ENCODE measurements at regions not wholly inside any gene's neighbourhood (a gene's known extent, or its start where the extent isn't known, plus 50 kb on each side); places are given as distances from the start of the nearest gene placed in this dataset.
A peak's percentile ranks its signal among the peaks of the same experiment; 100 is the strongest.

DNA sequence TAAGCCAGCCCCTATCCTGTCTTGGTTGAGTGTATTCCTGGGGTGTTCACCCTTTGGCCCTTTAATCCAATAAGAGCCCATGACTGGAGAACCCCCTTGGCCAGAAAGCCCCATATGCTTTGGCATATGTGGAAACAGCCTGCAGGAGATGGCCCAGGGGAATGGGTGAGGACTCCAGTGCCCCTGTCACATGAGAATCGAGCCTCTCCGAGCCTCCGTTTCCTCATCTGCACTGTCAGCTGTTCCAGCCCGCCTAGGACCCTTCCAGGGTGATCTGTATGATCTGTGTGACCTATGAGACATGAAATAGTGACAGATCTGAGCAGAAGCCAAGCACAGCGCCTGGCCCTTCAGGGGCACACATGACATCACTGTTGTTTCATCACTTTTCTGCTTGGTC, 300.7 kb downstream of the ZNF536 start:
- Histone ChIP-seq H3K4me2 (ENCODE audit: low read depth, low read length, poor library complexity, severe bottlenecking) (no peak overlapping the region), H3K4me1 (ENCODE audit: low read length) (no peaks in the 10 kb centered on the region), H3K9ac (ENCODE audit: low read length) (no peak overlapping the region), H3K9me2 (replicated peaks; ENCODE audit: insufficient read depth, low read length) (no peaks in the 10 kb centered on the region), H3K9me3 (ENCODE audit: low read length) (no peaks in the 10 kb centered on the region), H3K36me3 (ENCODE audit: insufficient read depth, low read length) (no peaks in the 10 kb centered on the region), H2AFZ (ENCODE audit: low read length) (no peak overlapping the region), H4K20me1 (ENCODE audit: insufficient read depth, low read depth, low read length) (0 out of 2 replicates have a peak, but pooled peaks cover 4% of the 10 kb centered on the region), H3K79me2 (ENCODE audit: low read length) (no peaks in the 10 kb centered on the region), H3K27ac (ENCODE audit: low read length) (no peak overlapping the region), H3K27me3 (ENCODE audit: low read length) (no peaks in the 10 kb centered on the region), H3K4me3 (ENCODE audit: low read length) (no peak overlapping the region)
- DNase-seq, result no peak

DNA sequence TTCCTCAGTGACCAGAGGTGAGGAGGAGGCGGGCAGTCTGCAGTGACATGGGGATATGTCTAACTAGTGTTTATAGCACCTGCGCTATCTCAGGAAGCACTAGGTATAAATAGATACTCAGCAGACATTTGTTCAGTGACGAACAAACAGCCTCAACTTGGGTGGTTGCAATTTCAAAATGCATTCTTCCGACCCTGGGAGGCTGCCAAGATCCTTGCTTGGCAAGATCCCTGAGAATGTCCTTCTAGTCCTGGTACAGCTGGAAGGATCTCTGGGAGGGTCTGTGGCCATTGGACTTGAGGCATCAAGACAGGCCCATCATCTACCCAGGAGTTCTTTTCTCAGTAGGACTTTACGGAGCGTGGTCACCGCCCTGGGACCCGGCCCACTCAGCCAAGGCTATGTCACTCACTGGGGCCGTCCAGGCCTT, 299.5 kb downstream of the ZNF536 start:
- no peaks in the 10 kb centered on the region for H3K36me3 ChIP-seq (ENCODE audit: insufficient read depth, low read length)
- no peaks in the 10 kb centered on the region for H3K9me3 ChIP-seq (ENCODE audit: low read length)
- no peak overlapping the region for H3K27ac ChIP-seq (ENCODE audit: low read length)
- no peak overlapping the region for H3K9ac ChIP-seq (ENCODE audit: low read length)
- H3K4me2 ChIP-seq (ENCODE audit: low read depth, low read length, poor library complexity, severe bottlenecking), result no peak overlapping the region
- H3K4me3 ChIP-seq (ENCODE audit: low read length), result no peak overlapping the region
- H3K27me3 ChIP-seq (ENCODE audit: low read length), result no peaks in the 10 kb centered on the region
- no peak for DNase-seq
- H4K20me1 ChIP-seq (ENCODE audit: insufficient read depth, low read depth, low read length), result no peaks in the 10 kb centered on the region
- H3K79me2 ChIP-seq (ENCODE audit: low read length), result no peaks in the 10 kb centered on the region
- H2AFZ ChIP-seq (ENCODE audit: low read length), result no peak overlapping the region
- H3K4me1 ChIP-seq (ENCODE audit: low read length), result no peaks in the 10 kb centered on the region
- no peaks in the 10 kb centered on the region for H3K9me2 ChIP-seq (replicated peaks; ENCODE audit: insufficient read depth, low read length)

DNA sequence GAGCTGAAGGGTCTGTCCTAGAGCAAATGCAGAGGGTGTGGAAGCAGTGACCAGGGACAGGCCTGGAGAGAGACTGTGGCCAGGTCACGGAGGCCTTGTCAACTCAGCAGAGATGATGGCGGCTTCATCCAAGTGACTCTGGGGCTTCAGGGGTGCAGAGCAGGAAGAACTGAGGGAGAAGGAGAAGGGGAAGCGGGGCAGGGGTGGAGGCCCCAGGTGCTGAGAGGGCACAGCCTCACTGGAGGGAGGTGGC, 299.1 kb downstream of the ZNF536 start:
- Histone ChIP-seq H2AFZ (ENCODE audit: low read length) (no peak overlapping the region), H3K4me3 (ENCODE audit: low read length) (no peak overlapping the region), H3K9me3 (ENCODE audit: low read length) (no peaks in the 10 kb centered on the region), H3K27me3 (ENCODE audit: low read length) (no peaks in the 10 kb centered on the region), H3K36me3 (ENCODE audit: insufficient read depth, low read length) (no peaks in the 10 kb centered on the region), H3K27ac (ENCODE audit: low read length) (no peak overlapping the region), H3K4me2 (ENCODE audit: low read depth, low read length, poor library complexity, severe bottlenecking) (no peak overlapping the region), H4K20me1 (ENCODE audit: insufficient read depth, low read depth, low read length) (no peaks in the 10 kb centered on the region), H3K9ac (ENCODE audit: low read length) (no peak overlapping the region), H3K79me2 (ENCODE audit: low read length) (no peaks in the 10 kb centered on the region), H3K9me2 (replicated peaks; ENCODE audit: insufficient read depth, low read length) (no peaks in the 10 kb centered on the region), H3K4me1 (ENCODE audit: low read length) (no peaks in the 10 kb centered on the region)
- DNase-seq, result no peak

DNA sequence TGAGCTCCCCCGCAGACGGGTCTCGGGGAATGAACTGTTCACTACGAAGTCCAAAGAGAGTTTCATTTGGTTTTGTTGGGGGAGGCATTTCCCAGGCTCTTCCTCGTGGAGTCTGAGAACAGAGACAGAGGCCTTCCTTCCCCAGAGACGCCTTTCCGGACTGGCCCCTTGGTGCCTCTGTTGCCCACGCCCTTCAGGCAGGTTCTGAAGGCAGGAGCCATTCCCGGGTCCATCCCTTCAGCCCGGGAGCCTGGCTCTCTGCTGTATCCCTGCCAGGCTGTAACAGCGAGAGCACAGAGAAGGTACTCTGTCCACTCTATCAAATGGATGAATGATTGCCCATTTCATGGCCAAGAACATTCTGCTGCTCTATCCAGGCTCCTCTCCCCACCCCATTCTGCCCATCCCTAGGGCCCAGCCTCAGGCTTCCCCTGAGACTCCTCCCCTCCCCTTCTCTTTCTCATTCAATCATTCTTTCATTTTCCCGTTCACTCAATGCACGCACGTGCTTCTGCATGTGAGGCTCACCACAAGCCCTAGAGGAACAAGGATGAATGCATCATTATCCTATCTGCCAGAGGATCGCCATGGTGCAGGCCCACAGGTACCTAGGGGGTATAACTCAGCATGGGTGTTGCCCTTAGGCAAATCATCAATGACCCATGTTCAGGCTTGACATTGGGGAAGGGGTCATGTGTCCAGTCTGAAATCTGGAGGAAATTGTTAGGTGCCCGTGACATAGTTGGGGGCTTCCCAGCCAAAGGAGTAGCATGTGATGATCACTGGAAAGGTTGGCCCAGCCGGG, 298.6 kb downstream of the ZNF536 start:
- H3K4me1 ChIP-seq (ENCODE audit: low read length), result no peaks in the 10 kb centered on the region
- no peak overlapping the region for H3K4me2 ChIP-seq (ENCODE audit: low read depth, low read length, poor library complexity, severe bottlenecking)
- no peak overlapping the region for H3K4me3 ChIP-seq (ENCODE audit: low read length)
- no peak overlapping the region for H2AFZ ChIP-seq (ENCODE audit: low read length)
- no peak overlapping the region for H3K9ac ChIP-seq (ENCODE audit: low read length)
- no peaks in the 10 kb centered on the region for H4K20me1 ChIP-seq (ENCODE audit: insufficient read depth, low read depth, low read length)
- no peaks in the 10 kb centered on the region for H3K27me3 ChIP-seq (ENCODE audit: low read length)
- no peaks in the 10 kb centered on the region for H3K36me3 ChIP-seq (ENCODE audit: insufficient read depth, low read length)
- no peak for DNase-seq
- no peaks in the 10 kb centered on the region for H3K79me2 ChIP-seq (ENCODE audit: low read length)
- H3K27ac ChIP-seq (ENCODE audit: low read length), result no peak overlapping the region
- H3K9me2 ChIP-seq (replicated peaks; ENCODE audit: insufficient read depth, low read length), result no peaks in the 10 kb centered on the region
- no peaks in the 10 kb centered on the region for H3K9me3 ChIP-seq (ENCODE audit: low read length)

DNA sequence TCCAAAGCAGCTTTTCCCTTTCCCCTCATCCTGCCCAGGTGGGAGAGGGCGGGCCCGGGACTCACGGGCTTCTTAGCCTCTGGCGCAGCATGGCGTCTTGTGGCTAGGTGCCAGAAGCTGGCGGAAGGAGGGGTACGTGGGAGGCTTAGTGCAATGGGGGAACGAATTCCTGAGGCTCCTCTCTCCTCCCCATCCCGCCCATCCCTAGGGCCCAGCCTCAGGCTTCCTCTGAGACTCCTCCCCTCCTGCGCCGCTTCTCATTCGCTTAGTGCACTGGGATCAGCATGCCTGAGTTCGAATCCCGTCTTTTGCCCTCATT, 297.8 kb downstream of the ZNF536 start:
- Histone ChIP-seq H3K4me1 (ENCODE audit: low read length) (no peaks in the 10 kb centered on the region), H3K9me2 (replicated peaks; ENCODE audit: insufficient read depth, low read length) (no peaks in the 10 kb centered on the region), H3K9ac (ENCODE audit: low read length) (no peak overlapping the region), H3K36me3 (ENCODE audit: insufficient read depth, low read length) (no peaks in the 10 kb centered on the region), H4K20me1 (ENCODE audit: insufficient read depth, low read depth, low read length) (no peaks in the 10 kb centered on the region), H3K27me3 (ENCODE audit: low read length) (no peaks in the 10 kb centered on the region), H2AFZ (ENCODE audit: low read length) (no peak overlapping the region), H3K9me3 (ENCODE audit: low read length) (no peaks in the 10 kb centered on the region), H3K27ac (ENCODE audit: low read length) (no peak overlapping the region), H3K4me2 (ENCODE audit: low read depth, low read length, poor library complexity, severe bottlenecking) (no peak overlapping the region), H3K79me2 (ENCODE audit: low read length) (no peaks in the 10 kb centered on the region), H3K4me3 (ENCODE audit: low read length) (no peak overlapping the region)
- DNase-seq, result no peak

DNA sequence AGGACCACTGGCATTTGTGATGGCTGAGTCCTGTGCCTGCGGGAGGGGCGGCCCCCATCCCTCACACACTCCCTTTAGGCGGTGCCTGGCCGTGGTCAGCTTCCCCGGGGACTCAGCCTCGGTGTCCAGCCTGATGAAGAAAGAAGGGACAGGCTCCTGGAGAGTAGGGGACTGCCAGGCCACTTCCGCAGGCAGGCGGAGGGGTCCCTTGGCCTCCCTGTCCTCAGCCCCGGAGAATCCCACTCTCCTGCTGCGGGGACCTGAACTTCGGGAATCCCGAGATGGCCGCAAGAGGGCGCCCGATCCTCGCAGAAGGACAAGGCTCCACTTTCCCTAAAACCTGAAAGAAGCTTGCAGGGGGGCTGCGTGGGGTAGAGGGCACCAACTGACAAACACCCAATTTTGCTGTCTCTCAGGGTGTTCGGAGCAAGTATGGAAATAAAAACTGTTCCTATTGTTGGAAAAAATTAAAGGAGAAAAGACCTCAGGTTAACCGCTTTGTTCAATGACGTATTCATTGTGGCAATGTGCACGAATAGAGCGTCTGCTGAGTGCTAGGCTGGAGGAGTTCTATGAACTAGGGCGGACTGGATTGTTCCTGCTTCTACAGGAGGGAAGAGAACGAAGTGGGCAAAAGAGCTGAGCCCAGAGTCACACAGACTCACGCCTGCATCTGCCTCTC, 297.3 kb downstream of the ZNF536 start:
- DNase-seq, result peak; percentile 76
- H3K9me3 ChIP-seq (ENCODE audit: low read length), result no peaks in the 10 kb centered on the region

DNA sequence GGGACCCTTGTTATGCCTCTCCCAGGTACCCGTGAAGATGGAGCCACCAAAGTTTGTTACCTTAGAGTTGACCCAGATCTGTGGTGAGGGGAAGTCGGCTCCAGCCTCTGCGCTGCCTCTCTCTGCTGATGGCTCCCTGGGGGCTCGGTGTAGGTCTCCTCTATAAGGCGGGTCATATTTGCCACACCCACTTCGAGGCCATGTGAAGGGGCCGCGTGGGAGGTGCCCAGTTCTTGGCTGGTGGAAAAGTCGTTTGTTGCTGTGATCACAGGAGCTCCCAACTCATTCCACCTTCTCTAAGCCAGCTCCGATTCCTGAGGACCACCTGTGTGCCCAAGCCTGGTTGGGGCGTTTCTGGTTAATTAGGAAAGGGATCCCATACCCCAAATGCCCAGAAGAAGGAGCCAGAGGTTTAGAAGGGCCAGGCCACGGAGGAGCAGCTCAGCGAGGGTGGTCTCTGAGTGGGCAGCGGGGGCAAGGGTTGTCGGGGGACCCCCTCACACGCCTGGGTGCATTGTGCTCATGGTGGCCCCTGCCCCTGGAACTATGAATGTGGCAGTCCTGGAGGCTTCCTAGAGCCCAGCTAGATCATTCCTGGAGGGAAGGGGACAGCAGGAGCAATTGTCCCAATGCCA, 296.5 kb downstream of the ZNF536 start:
- Histone ChIP-seq H3K79me2 (ENCODE audit: low read length) (no peaks in the 10 kb centered on the region), H3K9ac (ENCODE audit: low read length) (no peak overlapping the region), H3K9me3 (ENCODE audit: low read length) (no peaks in the 10 kb centered on the region), H3K9me2 (replicated peaks; ENCODE audit: insufficient read depth, low read length) (no peaks in the 10 kb centered on the region), H4K20me1 (ENCODE audit: insufficient read depth, low read depth, low read length) (no peaks in the 10 kb centered on the region), H2AFZ (ENCODE audit: low read length) (no peak overlapping the region), H3K27me3 (ENCODE audit: low read length) (no peaks in the 10 kb centered on the region), H3K4me2 (ENCODE audit: low read depth, low read length, poor library complexity, severe bottlenecking) (no peak overlapping the region), H3K36me3 (ENCODE audit: insufficient read depth, low read length) (no peaks in the 10 kb centered on the region), H3K4me1 (ENCODE audit: low read length) (no peaks in the 10 kb centered on the region), H3K4me3 (ENCODE audit: low read length) (no peak overlapping the region), H3K27ac (ENCODE audit: low read length) (no peak overlapping the region)
- no peak for DNase-seq

More for the DNA sequence above, 297.3 kb downstream of the ZNF536 start:
- H3K4me3 ChIP-seq (ENCODE audit: low read length), result no peak overlapping the region
- H4K20me1 ChIP-seq (ENCODE audit: insufficient read depth, low read depth, low read length), result no peaks in the 10 kb centered on the region
- H3K27me3 ChIP-seq (ENCODE audit: low read length), result no peaks in the 10 kb centered on the region
- no peak overlapping the region for H3K4me2 ChIP-seq (ENCODE audit: low read depth, low read length, poor library complexity, severe bottlenecking)
- H2AFZ ChIP-seq (ENCODE audit: low read length), result no peak overlapping the region
- H3K79me2 ChIP-seq (ENCODE audit: low read length), result no peaks in the 10 kb centered on the region
- no peak overlapping the region for H3K27ac ChIP-seq (ENCODE audit: low read length)
- no peaks in the 10 kb centered on the region for H3K9me2 ChIP-seq (replicated peaks; ENCODE audit: insufficient read depth, low read length)
- H3K9ac ChIP-seq (ENCODE audit: low read length), result no peak overlapping the region
- H3K4me1 ChIP-seq (ENCODE audit: low read length), result no peaks in the 10 kb centered on the region
- H3K36me3 ChIP-seq (ENCODE audit: insufficient read depth, low read length), result no peaks in the 10 kb centered on the region

DNA sequence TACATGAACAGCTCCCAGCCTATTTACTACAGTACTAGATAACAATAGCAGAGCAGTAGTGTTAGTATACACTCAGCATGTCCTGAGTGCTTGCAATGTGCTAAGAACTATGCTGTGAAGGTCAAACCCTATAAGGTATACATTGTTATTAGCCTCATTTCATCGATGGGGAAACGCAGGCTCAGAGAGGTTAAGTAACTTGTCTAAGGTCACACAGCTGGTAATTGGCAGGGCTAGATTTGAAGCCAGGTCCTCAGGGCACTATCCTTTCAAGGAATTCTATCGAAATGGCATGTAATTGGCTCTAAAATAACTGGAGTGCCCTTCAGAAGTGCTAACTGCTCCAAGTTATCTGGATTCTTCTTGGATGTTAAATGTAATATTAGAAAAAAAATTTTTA, 295.6 kb downstream of the ZNF536 start:
- H3K36me3 ChIP-seq (ENCODE audit: insufficient read depth, low read length), result no peaks in the 10 kb centered on the region
- H3K27me3 ChIP-seq (ENCODE audit: low read length), result no peaks in the 10 kb centered on the region
- H3K4me2 ChIP-seq (ENCODE audit: low read depth, low read length, poor library complexity, severe bottlenecking), result no peak overlapping the region
- no peaks in the 10 kb centered on the region for H3K9me2 ChIP-seq (replicated peaks; ENCODE audit: insufficient read depth, low read length)
- no peaks in the 10 kb centered on the region for H3K9me3 ChIP-seq (ENCODE audit: low read length)
- H3K9ac ChIP-seq (ENCODE audit: low read length), result no peak overlapping the region
- no peak overlapping the region for H3K27ac ChIP-seq (ENCODE audit: low read length)
- H3K4me1 ChIP-seq (ENCODE audit: low read length), result no peaks in the 10 kb centered on the region
- no peak overlapping the region for H2AFZ ChIP-seq (ENCODE audit: low read length)
- DNase-seq, result no peak
- no peaks in the 10 kb centered on the region for H4K20me1 ChIP-seq (ENCODE audit: insufficient read depth, low read depth, low read length)
- H3K79me2 ChIP-seq (ENCODE audit: low read length), result no peaks in the 10 kb centered on the region
- H3K4me3 ChIP-seq (ENCODE audit: low read length), result no peak overlapping the region

Data from Karpas-422 (cell line).